ENCODE measurements at regions not wholly inside any gene's neighbourhood (a gene's known extent, or its start where the extent isn't known, plus 50 kb on each side); places are given as distances from the start of the nearest gene placed in this dataset.

GRCh38 chr1:204736836-204737235, 51.3 kb upstream of the LRRN2 start:
- no peak for DNase-seq

GRCh38 chr1:204738506-204738905, 53.0 kb upstream of the LRRN2 start:
- DNase-seq = no peak

- DNase-seq = no peak
Observed at GRCh38 chr1:204740354-204740753, 54.8 kb upstream of the LRRN2 start.

GRCh38 chr1:204741440-204741839, 55.9 kb upstream of the LRRN2 start:
- no peak for DNase-seq

- no peak for DNase-seq
Observed at GRCh38 chr1:204742676-204743251, 57.2 kb upstream of the LRRN2 start.

- DNase-seq = no peak
Observed at GRCh38 chr1:204744107-204744779, 58.7 kb upstream of the LRRN2 start.

- no peak for DNase-seq
Observed at GRCh38 chr1:204746838-204747442, 61.4 kb upstream of the LRRN2 start.

GRCh38 chr1:204751480-204751879, 65.9 kb upstream of the LRRN2 start:
- no peak for DNase-seq

GRCh38 chr1:204751883-204752687, 66.5 kb upstream of the LRRN2 start:
- no peak for DNase-seq

GRCh38 chr1:204752688-204753040, 67.1 kb upstream of the LRRN2 start:
- DNase-seq = no peak

GRCh38 chr1:204754821-204755220, 69.3 kb upstream of the LRRN2 start:
- DNase-seq = no peak

GRCh38 chr1:204756349-204756748, 70.8 kb upstream of the LRRN2 start:
- DNase-seq = no peak

- no peak for DNase-seq
Observed at GRCh38 chr1:204756811-204757210, 71.3 kb upstream of the LRRN2 start.

GRCh38 chr1:204758601-204759000, 73.1 kb upstream of the LRRN2 start:
- DNase-seq = no peak

- DNase-seq = no peak
Observed at GRCh38 chr1:204760350-204760749, 74.8 kb upstream of the LRRN2 start.

GRCh38 chr1:204760757-204761156, 75.2 kb upstream of the LRRN2 start:
- DNase-seq = no peak

- DNase-seq = peak; percentile 25
Observed at GRCh38 chr1:204763773-204764427, 78.4 kb upstream of the LRRN2 start.

GRCh38 chr1:204769997-204770396, 84.5 kb upstream of the LRRN2 start:
- DNase-seq = no peak

GRCh38 chr1:204771358-204771757, 85.8 kb upstream of the LRRN2 start:
- DNase-seq = no peak

GRCh38 chr1:204773246-204773645, 87.7 kb upstream of the LRRN2 start:
- no peak for DNase-seq

- DNase-seq = no peak
Observed at GRCh38 chr1:204775546-204775945, 90.0 kb upstream of the LRRN2 start.

GRCh38 chr1:204777591-204777990, 92.1 kb upstream of the LRRN2 start:
- no peak for DNase-seq

- DNase-seq = peak; percentile 66
Observed at GRCh38 chr1:204780630-204781029, 90.0 kb upstream of the NFASC start.
